Sigmoid colon (tissue), 6 donors: ENCODE measurements at regions not wholly inside any gene's neighbourhood (a gene's known extent, or its start where the extent isn't known, plus 50 kb on each side); places are given as distances from the start of the nearest gene placed in this dataset.

Experiments used
- DNase-seq: peaks from one replicate; pipeline ENCODE4 v3.0.0-alpha.2; 2019
- H3K27ac ChIP-seq, 4 donors: fragments of 200-600 bp; sonication (generic); one replicate each; pipeline ENCODE4 v1.5.1; 2016 to 2019; ENCODE audit warnings: mild to moderate bottlenecking in 1 of 4
- H3K27me3 ChIP-seq, 3 donors: fragments of 200-600 bp; sonication (generic); one replicate each; pipeline ENCODE4 v1.5.1; 2019; ENCODE audit warnings: mild to moderate bottlenecking in 1 of 3
- H3K36me3 ChIP-seq, 4 donors: fragments of 200-600 bp; sonication (generic); one replicate each; pipeline ENCODE4 v1.5.1; 2016 to 2019
- H3K4me1 ChIP-seq, 4 donors: fragments of 200-600 bp; sonication (generic); one replicate each; pipeline ENCODE4 v1.5.1; 2017 to 2019
- H3K4me3 ChIP-seq, 4 donors: fragments of 200-600 bp; sonication (generic); one replicate each; pipeline ENCODE4 v1.5.1; 2017 to 2019; ENCODE audit warnings: mild to moderate bottlenecking in 2 of 4, moderate library complexity in 1 of 4
- H3K9me3 ChIP-seq, 4 donors: fragments of 200-600 bp in 3 of 4; sonication (generic) in 3 of 4; one replicate each; pipeline versions ENCODE4 v1.5.1 to v1.6.1; 2013 to 2019
- EP300 ChIP-seq, 4 donors: sonication (generic); formaldehyde crosslinking; IDR thresholded peaks; one replicate each; pipeline ENCODE4 v1.6.1; 2017; ENCODE audit warnings: antibody characterized with exemption in 4 of 4
- POLR2A ChIP-seq, 2 donors: fragments of 450-650 bp; IDR thresholded peaks; one replicate each; pipeline ENCODE4 v1.6.1; 2016; ENCODE audit warnings: antibody characterized with exemption in 2 of 2, mild to moderate bottlenecking in 2 of 2, moderate library complexity in 2 of 2
- POLR2AphosphoS5 ChIP-seq, 4 donors: sonication (generic); formaldehyde crosslinking; IDR thresholded peaks; one replicate each; pipeline ENCODE4 v1.6.1; 2017; ENCODE audit warnings: antibody characterized with exemption in 4 of 4
- WGBS, 2 donors: extraction: QIAGEN DNeasy Blood & Tissue Kit; methylation state at CpG; one replicate each; pipeline ENCODE4 v1.1.7; 2013; 5-methylcytosine and 5-hydroxymethylcytosine counted together
- intact Hi-C: fragments of 100-400 bp; cut with DNase I; formaldehyde crosslinking; loops from one replicate; pipeline ENCODE4 v1.15.1; 2023
- TF ChIP-seq, protein P1 (sequence below), 4 experiments: fragments of 450-650 bp in 3 of 4; fragments of 200-600 bp in 1 of 4; IDR thresholded peaks; one replicate each; pipeline ENCODE4 v1.5.1; 2016 to 2019; ENCODE audit warnings: antibody characterized with exemption in 4 of 4, mild to moderate bottlenecking in 3 of 4, moderate library complexity in 2 of 4
- donor health status: healthy with polysubstance abuse.
- donor health status: healthy.

DNA sequence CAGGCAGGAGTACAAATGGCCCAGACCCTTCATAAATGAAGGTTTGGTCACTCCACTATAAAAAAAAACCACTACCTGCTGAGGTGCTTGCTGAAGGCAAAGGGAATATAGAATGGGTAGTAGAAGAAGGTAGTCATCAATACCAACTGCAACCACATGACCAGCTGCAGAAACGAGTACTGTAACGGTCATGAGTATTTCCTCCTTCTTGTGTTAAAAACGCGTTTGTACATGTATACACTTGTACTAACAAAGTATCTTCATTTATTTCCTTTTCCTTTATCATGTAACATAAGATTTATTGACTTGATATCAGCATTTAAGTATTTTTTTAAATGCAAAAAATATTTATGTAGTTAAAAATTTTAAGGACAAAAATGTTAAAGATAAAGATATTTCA, 238.6 kb downstream of the TFAP2B start:
- no peak for DNase-seq
- WGBS, 2 donors: 91 to 94% methylated on average over 4 of the region's 4 CpGs
- Histone ChIP-seq H3K27ac (no peak overlapping the region), H3K36me3 (no peaks in the 10 kb centered on the region), H3K27me3 (no peaks in the 10 kb centered on the region), H3K4me1 (no peaks in the 10 kb centered on the region), H3K9me3 (no peaks in the 10 kb centered on the region), H3K4me3 (no peak overlapping the region)
- TF ChIP-seq POLR2A (IDR thresholded peaks at IDR 0.05) (no peak), EP300 (IDR thresholded peaks at IDR 0.05) (no peak), POLR2AphosphoS5 (IDR thresholded peaks at IDR 0.05) (no peak)
- TF ChIP-seq, protein P1, sequence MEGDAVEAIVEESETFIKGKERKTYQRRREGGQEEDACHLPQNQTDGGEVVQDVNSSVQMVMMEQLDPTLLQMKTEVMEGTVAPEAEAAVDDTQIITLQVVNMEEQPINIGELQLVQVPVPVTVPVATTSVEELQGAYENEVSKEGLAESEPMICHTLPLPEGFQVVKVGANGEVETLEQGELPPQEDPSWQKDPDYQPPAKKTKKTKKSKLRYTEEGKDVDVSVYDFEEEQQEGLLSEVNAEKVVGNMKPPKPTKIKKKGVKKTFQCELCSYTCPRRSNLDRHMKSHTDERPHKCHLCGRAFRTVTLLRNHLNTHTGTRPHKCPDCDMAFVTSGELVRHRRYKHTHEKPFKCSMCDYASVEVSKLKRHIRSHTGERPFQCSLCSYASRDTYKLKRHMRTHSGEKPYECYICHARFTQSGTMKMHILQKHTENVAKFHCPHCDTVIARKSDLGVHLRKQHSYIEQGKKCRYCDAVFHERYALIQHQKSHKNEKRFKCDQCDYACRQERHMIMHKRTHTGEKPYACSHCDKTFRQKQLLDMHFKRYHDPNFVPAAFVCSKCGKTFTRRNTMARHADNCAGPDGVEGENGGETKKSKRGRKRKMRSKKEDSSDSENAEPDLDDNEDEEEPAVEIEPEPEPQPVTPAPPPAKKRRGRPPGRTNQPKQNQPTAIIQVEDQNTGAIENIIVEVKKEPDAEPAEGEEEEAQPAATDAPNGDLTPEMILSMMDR (IDR thresholded peaks at IDR 0.05): no peak
- intact Hi-C loops: no loop called here

DNA sequence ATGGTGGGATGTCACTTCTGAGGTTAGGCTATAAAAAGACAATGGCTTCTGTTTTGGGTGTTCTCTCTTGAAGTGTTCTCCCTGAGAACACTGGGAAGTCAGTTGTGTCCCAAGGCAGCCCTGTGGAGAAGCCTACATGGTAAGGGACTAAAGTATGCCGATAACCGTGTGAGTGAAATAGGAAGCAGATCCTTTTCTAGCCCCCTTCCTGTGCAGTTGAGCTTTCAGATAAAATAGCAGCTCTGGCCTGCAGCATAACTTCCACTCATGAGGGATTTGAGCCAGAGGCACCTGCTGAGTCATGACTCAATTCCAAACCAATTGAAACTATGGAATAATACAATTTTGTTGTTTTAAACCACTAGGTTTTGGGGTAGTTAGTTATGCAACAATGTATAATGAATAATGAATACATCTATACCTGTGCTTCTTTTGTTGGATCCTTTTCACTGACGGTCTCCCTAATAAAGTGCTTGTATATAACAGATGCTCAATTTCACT, 241.6 kb downstream of the TFAP2B start:
- no peak for DNase-seq
- Histone ChIP-seq H3K27ac (no peak overlapping the region), H3K4me1 (no peaks in the 10 kb centered on the region), H3K36me3 (no peaks in the 10 kb centered on the region), H3K27me3 (no peaks in the 10 kb centered on the region), H3K9me3 (no peaks in the 10 kb centered on the region), H3K4me3 (no peak overlapping the region)
- 83 to 94% methylated on average over 3 of the region's 3 CpGs for WGBS, 2 donors
- intact Hi-C loops: no loop called here
- no peak for TF ChIP-seq EP300 (IDR thresholded peaks at IDR 0.05)
- TF ChIP-seq POLR2AphosphoS5 (IDR thresholded peaks at IDR 0.05): no peak
- TF ChIP-seq, protein P1 (IDR thresholded peaks at IDR 0.05): no peak
- no peak for TF ChIP-seq POLR2A (IDR thresholded peaks at IDR 0.05)

DNA sequence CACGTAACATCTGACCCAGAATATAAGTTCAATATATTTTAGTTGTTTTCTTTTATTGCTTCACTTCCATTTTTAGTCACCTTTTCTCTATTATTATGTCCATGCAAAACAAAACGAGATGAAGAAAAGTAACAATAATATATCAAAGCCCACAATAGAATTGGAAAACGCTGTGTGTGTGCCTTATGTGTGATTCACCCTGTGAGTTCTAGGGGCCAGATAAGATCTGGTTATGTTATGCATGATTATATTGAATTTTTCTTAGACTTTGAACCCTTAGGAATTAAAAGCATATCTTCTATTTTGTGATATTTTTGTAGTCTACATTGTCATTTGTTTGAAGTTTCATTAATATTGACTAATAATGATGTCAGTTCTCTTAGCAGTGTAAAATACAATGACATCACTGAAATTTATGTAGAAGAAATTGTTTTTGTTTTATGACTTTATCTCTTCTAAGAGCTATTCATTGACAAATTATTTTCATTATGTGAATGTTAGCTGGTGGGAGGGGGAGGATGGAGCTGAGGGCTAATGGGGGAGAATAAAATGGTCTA, 243.6 kb downstream of the TFAP2B start:
- DNase-seq: no peak
- H3K36me3 ChIP-seq: no peaks in the 10 kb centered on the region
- intact Hi-C loops: no loop called here
- H3K4me1 ChIP-seq: no peaks in the 10 kb centered on the region
- H3K9me3 ChIP-seq: no peaks in the 10 kb centered on the region
- 63 to 78% methylated on average over 3 of the region's 3 CpGs for WGBS, 2 donors
- TF ChIP-seq, protein P1 (IDR thresholded peaks at IDR 0.05): no peak
- no peak for TF ChIP-seq POLR2AphosphoS5 (IDR thresholded peaks at IDR 0.05)
- TF ChIP-seq POLR2A (IDR thresholded peaks at IDR 0.05): no peak
- TF ChIP-seq EP300 (IDR thresholded peaks at IDR 0.05): no peak
- no peak overlapping the region for H3K27ac ChIP-seq
- H3K4me3 ChIP-seq: no peak overlapping the region
- no peaks in the 10 kb centered on the region for H3K27me3 ChIP-seq

DNA sequence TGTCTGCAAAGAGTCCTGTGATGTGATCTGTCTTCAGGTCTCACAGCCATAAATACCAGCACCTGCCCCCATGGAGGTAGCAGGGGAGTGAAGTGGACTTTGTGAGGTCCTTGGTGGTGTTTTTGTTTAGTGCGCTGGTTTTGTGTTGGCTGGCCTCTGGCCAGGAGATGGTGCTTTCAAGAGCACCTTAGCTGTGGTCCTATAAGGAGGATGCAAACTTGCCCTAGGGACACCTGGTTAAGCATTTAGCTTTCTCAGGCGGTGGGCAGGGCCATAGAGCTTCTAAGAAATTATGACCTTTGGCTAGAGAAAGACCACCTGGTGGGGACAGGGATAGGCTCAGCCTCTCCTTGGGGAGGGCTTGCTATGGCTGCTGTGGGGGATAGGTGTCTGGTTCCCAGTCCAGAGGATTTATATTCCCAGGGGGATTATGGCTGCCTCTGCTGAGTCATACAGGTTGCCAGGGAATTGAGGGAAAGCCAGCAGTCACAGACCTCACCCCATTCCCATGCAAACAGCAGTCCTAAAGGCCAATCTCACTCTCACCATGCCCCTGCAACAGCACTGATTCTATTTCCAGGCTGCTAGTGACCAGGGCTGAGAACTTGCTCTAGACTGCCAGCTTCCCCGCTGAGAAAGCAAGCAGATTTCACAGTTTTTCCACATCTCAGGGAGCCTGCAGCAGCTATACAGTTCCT, 259.3 kb downstream of the TFAP2B start:
- H3K4me1 ChIP-seq: no peaks in the 10 kb centered on the region
- DNase-seq: no peak
- WGBS, 2 donors: 79 to 82% methylated on average over 3 of the region's 3 CpGs
- no peak overlapping the region for H3K4me3 ChIP-seq
- no peaks in the 10 kb centered on the region for H3K27me3 ChIP-seq
- H3K9me3 ChIP-seq: peaks cover 0 to 1% (median 0%) of the 10 kb centered on the region in 4 donors
- no peak for TF ChIP-seq POLR2A (IDR thresholded peaks at IDR 0.05)
- TF ChIP-seq POLR2AphosphoS5 (IDR thresholded peaks at IDR 0.05): no peak
- no peak for TF ChIP-seq EP300 (IDR thresholded peaks at IDR 0.05)
- TF ChIP-seq, protein P1 (IDR thresholded peaks at IDR 0.05): no peak
- intact Hi-C loops: no loop called here
- H3K36me3 ChIP-seq: no peaks in the 10 kb centered on the region
- H3K27ac ChIP-seq: no peak overlapping the region
